Nephron (organoid): ENCODE measurements at regions not wholly inside any gene's neighbourhood (a gene's known extent, or its start where the extent isn't known, plus 50 kb on each side); places are given as distances from the start of the nearest gene placed in this dataset.

Experiments
- H3K27ac Mint-ChIP-seq, 3 experiments: 2 replicates each; pipeline ENCODE4 v1.8.0; 2020; ENCODE audit warnings: mixed read lengths in 3 of 3, mild to moderate bottlenecking in 2 of 3, moderate library complexity in 1 of 3
- H3K27me3 Mint-ChIP-seq: 2 replicates; pipeline ENCODE4 v1.8.0; 2021; ENCODE audit warnings: low read depth, mild to moderate bottlenecking, moderate library complexity, mixed read lengths
- H3K36me3 Mint-ChIP-seq: 2 replicates; pipeline ENCODE4 v1.8.0; 2020; ENCODE audit warnings: low read depth, mixed read lengths
- H3K4me1 Mint-ChIP-seq: 2 replicates; pipeline ENCODE4 v1.8.0; 2020; ENCODE audit warnings: mixed read lengths
- H3K4me3 Mint-ChIP-seq, 3 experiments: 2 replicates each; pipeline ENCODE4 v1.8.0; 2020; ENCODE audit warnings: mild to moderate bottlenecking in 3 of 3, mixed read lengths in 3 of 3, moderate library complexity in 2 of 3
- H3K9me3 Mint-ChIP-seq: 2 replicates; pipeline ENCODE4 v1.8.0; 2020; ENCODE audit warnings: mixed read lengths
- CTCF ChIP-seq, 3 experiments: fragments of 200-600 bp; sonication (generic); IDR thresholded peaks; one replicate each; pipeline ENCODE4 v1.5.0; 2021; ENCODE audit warnings: antibody characterized with exemption in 3 of 3; ENCODE audit not compliant: unreplicated experiment in 3 of 3

GRCh38 chr16:66164581-66165247, 201.8 kb upstream of the CDH5 start:
- H3K4me3 Mint-ChIP-seq: peak overlapping the region in 1 of 3 experiments; percentile 11
- no peaks in the 10 kb centered on the region for H3K36me3 Mint-ChIP-seq
- H3K9me3 Mint-ChIP-seq: peaks cover 6% of the 10 kb centered on the region
- H3K4me1 Mint-ChIP-seq: peaks cover 52% of the 10 kb centered on the region
- H3K27ac Mint-ChIP-seq: peak overlapping the region; percentile 97 to 99 (median 98)
- no peak for TF ChIP-seq CTCF (IDR thresholded peaks at IDR 0.05; ENCODE audit: unreplicated experiment in 3 of 3)
- H3K27me3 Mint-ChIP-seq: peaks cover 7% of the 10 kb centered on the region

DNA sequence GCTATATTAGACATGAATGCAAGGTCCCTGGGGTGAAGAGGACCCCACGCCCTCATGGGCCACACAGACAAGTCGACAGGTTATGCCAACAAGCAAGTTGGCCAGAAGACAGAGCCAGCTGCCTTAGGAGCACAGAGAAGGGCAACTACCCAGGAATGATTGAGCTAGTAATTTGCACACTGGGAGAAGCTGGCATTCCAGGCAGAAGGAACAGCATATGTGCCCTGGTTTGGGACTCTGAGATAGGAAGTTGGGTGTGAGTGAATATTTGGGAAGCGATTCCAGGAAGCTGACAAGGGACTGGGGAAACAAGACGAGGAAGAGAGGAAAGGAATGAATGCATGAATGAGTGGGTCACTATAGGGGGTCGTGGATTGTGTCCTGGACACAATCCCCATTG, 203.7 kb upstream of the CDH5 start:
- peaks cover 6% of the 10 kb centered on the region for H3K9me3 Mint-ChIP-seq
- H3K27ac Mint-ChIP-seq: peak overlapping the region; percentile 56 to 99 (median 85)
- no peaks in the 10 kb centered on the region for H3K36me3 Mint-ChIP-seq
- TF ChIP-seq CTCF (IDR thresholded peaks at IDR 0.05; ENCODE audit: unreplicated experiment in 3 of 3): no peak
- H3K27me3 Mint-ChIP-seq: peaks cover 4% of the 10 kb centered on the region
- peaks cover 52% of the 10 kb centered on the region for H3K4me1 Mint-ChIP-seq
- H3K4me3 Mint-ChIP-seq: no peak overlapping the region

DNA sequence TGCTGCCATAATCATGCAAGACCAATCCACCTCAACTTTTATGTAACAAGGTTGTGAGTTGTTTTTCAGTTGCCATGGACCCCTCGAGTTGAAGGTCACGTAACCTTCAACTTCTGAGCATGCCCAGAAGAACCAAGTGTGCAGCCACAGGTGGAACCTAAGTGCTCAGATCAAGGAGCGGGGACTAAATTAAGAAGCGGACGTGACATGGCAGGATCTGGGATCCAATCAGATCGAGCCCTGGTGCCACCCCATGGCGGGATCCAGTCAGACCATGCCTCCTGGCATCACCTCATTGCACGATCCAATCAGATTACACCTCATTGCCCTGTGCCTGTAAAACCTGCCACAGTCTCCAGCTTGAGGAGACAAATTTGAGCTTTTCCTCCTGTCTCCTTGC, 204.5 kb upstream of the CDH5 start:
- Mint-ChIP-seq H3K36me3 (no peaks in the 10 kb centered on the region), H3K27me3 (no peaks in the 10 kb centered on the region), H3K9me3 (peaks cover 2% of the 10 kb centered on the region), H3K4me1 (peaks cover 54% of the 10 kb centered on the region), H3K4me3 (no peak overlapping the region), H3K27ac (peak overlapping the region; percentile 60 to 99 (median 92))
- TF ChIP-seq CTCF (IDR thresholded peaks at IDR 0.05; ENCODE audit: unreplicated experiment in 3 of 3): no peak

DNA sequence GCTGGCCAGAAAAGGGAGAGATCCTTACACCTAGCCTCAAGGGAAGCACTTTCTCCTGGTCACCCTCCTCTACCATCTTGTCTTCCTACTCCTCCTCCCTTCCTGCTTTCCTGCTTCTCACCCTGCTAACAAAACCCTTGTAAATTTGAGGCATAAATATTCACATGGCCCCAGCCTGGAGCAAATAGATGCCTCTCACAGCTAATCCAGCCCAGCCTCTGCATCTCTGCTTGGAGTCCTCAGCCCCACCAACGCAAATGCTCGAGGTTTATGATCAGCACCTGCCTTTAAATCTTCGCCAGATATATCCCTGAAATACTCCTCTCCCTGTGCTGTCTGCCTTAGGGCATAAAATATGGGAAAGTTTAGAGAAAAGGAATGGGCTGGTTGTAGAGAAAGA, 205.2 kb upstream of the CDH5 start:
- Mint-ChIP-seq H3K9me3 (no peaks in the 10 kb centered on the region), H3K27ac (peak overlapping the region; percentile 60 to 99 (median 92)), H3K4me3 (no peak overlapping the region)

DNA sequence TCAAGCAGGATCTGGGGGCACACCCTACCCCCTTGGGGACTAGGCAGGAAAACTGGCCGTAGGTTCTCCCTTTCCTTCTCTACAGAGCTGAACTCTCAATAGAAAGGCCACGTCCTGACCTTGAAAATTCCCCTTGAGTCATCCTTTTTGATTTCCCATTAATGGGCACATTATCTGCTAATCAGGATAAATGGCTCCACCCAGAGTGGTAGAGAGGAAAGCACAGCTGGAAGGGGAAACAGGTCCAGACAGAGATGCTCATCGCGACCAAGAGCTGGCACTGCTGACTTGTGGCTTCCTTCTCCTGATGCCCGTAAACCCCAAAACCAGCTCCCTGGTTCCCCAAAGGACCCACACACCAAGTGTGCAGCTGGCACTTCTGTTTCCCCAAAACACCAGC, 206.5 kb upstream of the CDH5 start:
- no peaks in the 10 kb centered on the region for H3K27me3 Mint-ChIP-seq
- peak overlapping the region in 2 of 3 experiments; percentile 92 to 99 for H3K27ac Mint-ChIP-seq
- no peaks in the 10 kb centered on the region for H3K9me3 Mint-ChIP-seq
- no peak overlapping the region for H3K4me3 Mint-ChIP-seq
- TF ChIP-seq CTCF (IDR thresholded peaks at IDR 0.05; ENCODE audit: unreplicated experiment in 3 of 3): no peak
- peaks cover 66% of the 10 kb centered on the region for H3K4me1 Mint-ChIP-seq
- no peaks in the 10 kb centered on the region for H3K36me3 Mint-ChIP-seq

More for the DNA sequence above, 205.2 kb upstream of the CDH5 start:
- Mint-ChIP-seq H3K27me3 (no peaks in the 10 kb centered on the region), H3K36me3 (no peaks in the 10 kb centered on the region), H3K4me1 (peaks cover 61% of the 10 kb centered on the region)
- TF ChIP-seq CTCF (IDR thresholded peaks at IDR 0.05; ENCODE audit: unreplicated experiment in 3 of 3): no peak

- peaks cover 3% of the 10 kb centered on the region for H3K27me3 Mint-ChIP-seq
Observed at GRCh38 chr16:66156538-66156937, 210.0 kb upstream of the CDH5 start.

More at GRCh38 chr16:66156538-66156937, 210.0 kb upstream of the CDH5 start:
- H3K4me3 Mint-ChIP-seq: peak overlapping the region in 1 of 3 experiments; percentile 20
- H3K9me3 Mint-ChIP-seq: no peaks in the 10 kb centered on the region
- H3K4me1 Mint-ChIP-seq: peaks cover 65% of the 10 kb centered on the region
- peak overlapping the region in 2 of 3 experiments; percentile 71 to 93 for H3K27ac Mint-ChIP-seq
- no peaks in the 10 kb centered on the region for H3K36me3 Mint-ChIP-seq
- no peak for TF ChIP-seq CTCF (IDR thresholded peaks at IDR 0.05; ENCODE audit: unreplicated experiment in 3 of 3)
